ENCODE measurements at regions not wholly inside any gene's neighbourhood (a gene's known extent, or its start where the extent isn't known, plus 50 kb on each side); places are given as distances from the start of the nearest gene placed in this dataset.

- TF ChIP-seq POLR2AphosphoS5 (IDR thresholded peaks at IDR 0.05): no peak
- TF ChIP-seq CTCF (IDR thresholded peaks at IDR 0.05): no peak
- TF ChIP-seq POLR2A (IDR thresholded peaks at IDR 0.05): no peak
- Histone ChIP-seq H3K27me3 (no peaks in the 10 kb centered on the region), H3K27ac (no peak overlapping the region), H3K4me1 (no peaks in the 10 kb centered on the region), H3K9me3 (no peaks in the 10 kb centered on the region), H3K36me3 (no peaks in the 10 kb centered on the region), H3K4me3 (no peak overlapping the region)
- intact Hi-C loops (cut with DNase I; ENCODE audit: low total_unique reads): no loop called here
- no peak for DNase-seq (ENCODE audit: low spot score in 2 of 2)
Measured at GRCh38 chr3:194019398-194020165, 116.4 kb upstream of the HES1 start.

GRCh38 chr3:194022052-194022451 is 113.9 kb upstream of the HES1 start:
- intact Hi-C loops (cut with DNase I; ENCODE audit: low total_unique reads): no loop called here
- H3K27ac ChIP-seq: no peak overlapping the region
- H3K4me1 ChIP-seq: no peaks in the 10 kb centered on the region
- no peak for TF ChIP-seq CTCF (IDR thresholded peaks at IDR 0.05)
- TF ChIP-seq POLR2A (IDR thresholded peaks at IDR 0.05): no peak
- TF ChIP-seq POLR2AphosphoS5 (IDR thresholded peaks at IDR 0.05): no peak
- H3K27me3 ChIP-seq: no peaks in the 10 kb centered on the region
- no peak for DNase-seq (ENCODE audit: low spot score in 2 of 2)
- no peaks in the 10 kb centered on the region for H3K36me3 ChIP-seq
- H3K4me3 ChIP-seq: no peak overlapping the region
- no peaks in the 10 kb centered on the region for H3K9me3 ChIP-seq

- intact Hi-C loops (cut with DNase I; ENCODE audit: low total_unique reads): no loop called here
- no peaks in the 10 kb centered on the region for H3K4me1 ChIP-seq
- no peaks in the 10 kb centered on the region for H3K9me3 ChIP-seq
- no peak overlapping the region for H3K4me3 ChIP-seq
- DNase-seq (ENCODE audit: low spot score in 2 of 2): no peak
- no peaks in the 10 kb centered on the region for H3K36me3 ChIP-seq
- TF ChIP-seq POLR2A (IDR thresholded peaks at IDR 0.05): no peak
- TF ChIP-seq CTCF (IDR thresholded peaks at IDR 0.05): no peak
- peak overlapping the region in 1 of 2 donors; percentile 43 for H3K27ac ChIP-seq
- no peaks in the 10 kb centered on the region for H3K27me3 ChIP-seq
Measured at GRCh38 chr3:194022816-194023215, 113.1 kb upstream of the HES1 start.

- Histone ChIP-seq H3K9me3 (no peaks in the 10 kb centered on the region), H3K4me3 (no peak overlapping the region), H3K36me3 (no peaks in the 10 kb centered on the region), H3K27me3 (no peaks in the 10 kb centered on the region), H3K27ac (peak overlapping the region in 1 of 2 donors; percentile 43), H3K4me1 (no peaks in the 10 kb centered on the region)
- no peak for DNase-seq (ENCODE audit: low spot score in 2 of 2)
- intact Hi-C loops (cut with DNase I; ENCODE audit: low total_unique reads): no loop called here
- TF ChIP-seq POLR2A (IDR thresholded peaks at IDR 0.05) (no peak), POLR2AphosphoS5 (IDR thresholded peaks at IDR 0.05) (no peak), CTCF (IDR thresholded peaks at IDR 0.05) (no peak)
Measured at GRCh38 chr3:194023501-194024280, 112.3 kb upstream of the HES1 start.

- Histone ChIP-seq H3K9me3 (no peaks in the 10 kb centered on the region), H3K27ac (no peak overlapping the region), H3K4me1 (no peaks in the 10 kb centered on the region), H3K4me3 (no peak overlapping the region), H3K27me3 (no peaks in the 10 kb centered on the region), H3K36me3 (no peaks in the 10 kb centered on the region)
- TF ChIP-seq POLR2A (IDR thresholded peaks at IDR 0.05): no peak
- no peak for TF ChIP-seq CTCF (IDR thresholded peaks at IDR 0.05)
- TF ChIP-seq POLR2AphosphoS5 (IDR thresholded peaks at IDR 0.05): no peak
- no peak for DNase-seq (ENCODE audit: low spot score in 2 of 2)
- intact Hi-C loops (cut with DNase I; ENCODE audit: low total_unique reads): no loop called here
Measured at GRCh38 chr3:194025119-194025518, 110.8 kb upstream of the HES1 start.
